KMS-11 (cell line): ENCODE measurements at regions not wholly inside any gene's neighbourhood (a gene's known extent, or its start where the extent isn't known, plus 50 kb on each side); places are given as distances from the start of the nearest gene placed in this dataset.

Experiments
- H2AFZ ChIP-seq: fragments of 200-600 bp; sonication (generic); 2 replicates; pipeline ENCODE4 v1.6.1; 2016; ENCODE audit warnings: antibody characterized with exemption, mixed run types, low read depth
- H3K27ac ChIP-seq: fragments of 200-600 bp; sonication (generic); 2 replicates; pipeline ENCODE4 v1.6.1; 2016; ENCODE audit warnings: mild to moderate bottlenecking, mixed run types
- H3K27me3 ChIP-seq: fragments of 200-600 bp; sonication (generic); 2 replicates; pipeline ENCODE4 v1.6.1; 2017; ENCODE audit warnings: mild to moderate bottlenecking, low read depth, mixed run types, moderate library complexity; ENCODE audit not compliant: insufficient read depth
- H3K36me3 ChIP-seq: fragments of 200-600 bp; sonication (generic); 2 replicates; pipeline ENCODE4 v1.6.1; 2017; ENCODE audit warnings: mild to moderate bottlenecking, mixed run types; ENCODE audit not compliant: insufficient read depth
- H3K4me1 ChIP-seq: fragments of 200-600 bp; sonication (generic); 2 replicates; pipeline ENCODE4 v1.6.1; 2016; ENCODE audit warnings: mild to moderate bottlenecking, low read depth, mixed run types; ENCODE audit not compliant: poor library complexity, severe bottlenecking
- H3K4me2 ChIP-seq: fragments of 200-600 bp; sonication (generic); 2 replicates; pipeline ENCODE4 v1.7.0; 2016; ENCODE audit warnings: mild to moderate bottlenecking, mixed run types
- H3K4me3 ChIP-seq: fragments of 200-600 bp; sonication (generic); IDR thresholded peaks from 2 replicates; pipeline ENCODE4 v1.6.1; 2017; ENCODE audit warnings: low read depth, low read length, mixed read lengths; ENCODE audit not compliant: insufficient read depth
- H3K79me2 ChIP-seq: fragments of 200-600 bp; sonication (generic); 2 replicates; pipeline ENCODE4 v1.6.1; 2016; ENCODE audit warnings: low read depth, mixed run types; ENCODE audit not compliant: insufficient read depth
- H3K9ac ChIP-seq: fragments of 200-600 bp; sonication (generic); 2 replicates; pipeline ENCODE4 v1.6.1; 2016; ENCODE audit warnings: mild to moderate bottlenecking, mixed run types
- H4K20me1 ChIP-seq: fragments of 200-600 bp; sonication (generic); 2 replicates; pipeline ENCODE4 v1.6.1; 2016; ENCODE audit warnings: mild to moderate bottlenecking, mixed run types; ENCODE audit not compliant: insufficient read depth
- CTCF ChIP-seq: fragments of 200-600 bp; sonication (generic); conservative IDR thresholded peaks from 2 replicates; pipeline ENCODE4 v1.6.1; 2017; ENCODE audit warnings: low read depth, mild to moderate bottlenecking, antibody characterized with exemption, low read length, moderate library complexity, mixed read lengths

DNA sequence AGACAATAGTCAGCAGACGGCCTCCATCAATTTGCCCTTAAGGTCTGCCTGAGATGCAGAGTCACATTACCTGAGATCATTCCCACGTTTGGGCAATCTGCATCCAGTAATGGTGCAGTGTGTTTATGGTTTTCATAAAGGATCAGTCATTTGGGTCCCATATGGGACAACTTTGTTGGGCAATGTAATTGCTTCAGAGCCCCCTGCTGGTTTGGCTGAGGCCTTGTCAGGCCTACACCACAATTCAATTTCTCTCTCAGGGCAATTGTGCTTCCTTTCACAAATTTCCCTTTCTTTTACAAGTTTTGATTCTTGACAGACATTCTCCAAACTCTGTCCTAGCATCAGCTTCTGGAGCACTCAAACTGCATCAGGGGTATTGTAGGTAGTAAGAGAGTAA, 191.2 kb upstream of the SSTR1 start:
- TF ChIP-seq CTCF: no peak; the same call in none of the 2 replicates
- no peak overlapping the region for H2AFZ ChIP-seq
- H3K4me2 ChIP-seq: no peak overlapping the region

DNA sequence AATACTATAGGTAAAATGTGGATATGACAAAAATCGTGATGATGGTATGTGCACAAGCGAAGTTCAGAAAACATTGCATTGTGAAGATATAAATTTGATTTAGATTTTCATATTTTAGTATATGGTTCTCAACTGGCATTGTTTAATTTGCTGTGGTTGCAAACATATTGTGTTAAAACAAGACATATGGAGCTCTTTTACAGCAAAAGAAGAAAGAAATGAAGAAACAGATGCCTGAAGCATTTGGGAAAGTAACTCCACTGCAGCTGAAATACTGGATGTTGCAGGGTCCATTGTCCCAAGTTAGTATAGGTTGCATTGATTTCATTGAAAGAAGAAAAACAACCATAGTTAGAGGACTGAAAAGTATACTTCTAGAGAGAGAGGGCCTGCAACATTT, 185.8 kb upstream of the SSTR1 start:
- no peaks in the 10 kb centered on the region for H3K36me3 ChIP-seq
- peaks cover 18% of the 10 kb centered on the region for H3K4me1 ChIP-seq
- no peak for TF ChIP-seq CTCF
- H3K27me3 ChIP-seq: no peaks in the 10 kb centered on the region
- H3K4me3 ChIP-seq: no peak overlapping the region
- H4K20me1 ChIP-seq: no peaks in the 10 kb centered on the region
- no peak overlapping the region for H3K9ac ChIP-seq
- H2AFZ ChIP-seq: no peak overlapping the region
- H3K79me2 ChIP-seq: no peaks in the 10 kb centered on the region
- H3K4me2 ChIP-seq: no peak overlapping the region
- no peak overlapping the region for H3K27ac ChIP-seq

More for the DNA sequence above, 191.2 kb upstream of the SSTR1 start:
- Histone ChIP-seq H3K79me2 (no peaks in the 10 kb centered on the region), H3K27me3 (no peaks in the 10 kb centered on the region), H3K36me3 (no peaks in the 10 kb centered on the region), H3K27ac (no peak overlapping the region), H4K20me1 (no peaks in the 10 kb centered on the region), H3K9ac (no peak overlapping the region), H3K4me3 (no peak overlapping the region), H3K4me1 (no peaks in the 10 kb centered on the region)

DNA sequence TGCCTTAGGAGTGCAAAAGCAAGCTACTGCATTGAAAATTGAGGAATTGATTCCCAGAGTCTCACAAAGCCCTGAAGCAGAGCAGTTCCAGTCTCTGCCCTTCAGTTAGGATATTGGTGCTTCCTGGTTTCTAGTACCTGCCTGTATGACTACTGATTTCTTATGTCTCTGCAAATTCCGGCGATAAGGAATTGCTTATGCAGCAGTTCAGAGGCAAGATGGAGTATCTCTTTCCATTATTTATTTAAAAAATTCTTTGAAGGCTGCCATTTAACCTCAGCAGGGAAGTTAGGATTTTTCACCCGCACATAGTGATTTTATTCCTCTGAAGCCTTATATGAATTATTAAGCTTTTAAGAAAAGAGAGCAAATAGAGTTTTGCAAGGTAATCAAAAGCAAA, 184.9 kb upstream of the SSTR1 start:
- Histone ChIP-seq H3K4me1 (peaks cover 22% of the 10 kb centered on the region), H3K36me3 (no peaks in the 10 kb centered on the region), H3K79me2 (no peaks in the 10 kb centered on the region), H4K20me1 (no peaks in the 10 kb centered on the region), H3K4me3 (no peak overlapping the region), H3K27ac (no peak overlapping the region), H3K27me3 (no peaks in the 10 kb centered on the region), H2AFZ (no peak overlapping the region), H3K4me2 (no peak overlapping the region), H3K9ac (no peak overlapping the region)
- no peak for TF ChIP-seq CTCF

DNA sequence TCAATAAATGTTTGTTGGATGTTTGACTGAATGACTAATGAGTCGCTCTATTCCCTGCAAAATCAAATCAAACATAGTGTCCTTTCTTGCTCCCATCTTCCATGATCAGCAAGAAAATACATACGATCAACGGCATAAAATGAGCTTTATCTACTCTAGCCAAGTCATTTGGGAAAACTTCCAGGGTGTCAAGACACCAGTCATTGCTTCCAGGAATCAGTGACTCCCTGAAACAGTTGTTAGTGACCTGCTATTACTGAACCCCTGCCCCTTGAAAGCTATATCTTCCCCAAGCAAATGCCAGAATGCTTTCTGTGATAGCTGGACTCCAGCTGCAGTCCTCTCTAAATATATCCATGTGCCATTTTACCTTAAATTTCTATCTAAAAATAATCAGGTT, 169.5 kb upstream of the SSTR1 start:
- no peak overlapping the region for H3K4me2 ChIP-seq
- H3K9ac ChIP-seq: no peak overlapping the region
- no peak overlapping the region for H2AFZ ChIP-seq
- no peaks in the 10 kb centered on the region for H3K36me3 ChIP-seq
- no peaks in the 10 kb centered on the region for H3K27me3 ChIP-seq
- H3K79me2 ChIP-seq: no peaks in the 10 kb centered on the region
- no peak for TF ChIP-seq CTCF
- no peaks in the 10 kb centered on the region for H4K20me1 ChIP-seq
- no peak overlapping the region for H3K27ac ChIP-seq
- no peaks in the 10 kb centered on the region for H3K4me1 ChIP-seq
- H3K4me3 ChIP-seq: no peak overlapping the region
